ENCODE measurements at regions not wholly inside any gene's neighbourhood (a gene's known extent, or its start where the extent isn't known, plus 50 kb on each side); places are given as distances from the start of the nearest gene placed in this dataset.

GRCh38 chr1:218661411-218661810, 316.3 kb downstream of the TGFB2 start:
- TF ChIP-seq CTCF (conservative IDR thresholded peaks at IDR 0.05; ENCODE audit: control insufficient read depth, insufficient read depth, low read depth, low read length): no peak
- no peak for DNase-seq (ENCODE audit: low read depth)
- no peak overlapping the region for H3K4me3 ChIP-seq (ENCODE audit: control insufficient read depth, low read depth, low read length)

- TF ChIP-seq CTCF (conservative IDR thresholded peaks at IDR 0.05; ENCODE audit: control insufficient read depth, insufficient read depth, low read depth, low read length): no peak
- no peak overlapping the region for H3K4me3 ChIP-seq (ENCODE audit: control insufficient read depth, low read depth, low read length)
- peak; percentile 75 for DNase-seq (ENCODE audit: low read depth)
Measured at GRCh38 chr1:218664385-218665170, 319.4 kb downstream of the TGFB2 start.

GRCh38 chr1:218665221-218665620, 320.1 kb downstream of the TGFB2 start:
- peak; percentile 83 for DNase-seq (ENCODE audit: low read depth)
- H3K4me3 ChIP-seq (ENCODE audit: control insufficient read depth, low read depth, low read length): no peak overlapping the region
- no peak for TF ChIP-seq CTCF (conservative IDR thresholded peaks at IDR 0.05; ENCODE audit: control insufficient read depth, insufficient read depth, low read depth, low read length)

- no peak for TF ChIP-seq CTCF (conservative IDR thresholded peaks at IDR 0.05; ENCODE audit: control insufficient read depth, insufficient read depth, low read depth, low read length)
- H3K4me3 ChIP-seq (ENCODE audit: control insufficient read depth, low read depth, low read length): no peak overlapping the region
- DNase-seq (ENCODE audit: low read depth): peak; percentile 59
Measured at GRCh38 chr1:218666263-218666662, 321.1 kb downstream of the TGFB2 start.

GRCh38 chr1:218667781-218668516, 322.8 kb downstream of the TGFB2 start:
- DNase-seq (ENCODE audit: low read depth): no peak
- TF ChIP-seq CTCF (conservative IDR thresholded peaks at IDR 0.05; ENCODE audit: control insufficient read depth, insufficient read depth, low read depth, low read length): no peak
- no peak overlapping the region for H3K4me3 ChIP-seq (ENCODE audit: control insufficient read depth, low read depth, low read length)

- no peak overlapping the region for H3K4me3 ChIP-seq (ENCODE audit: control insufficient read depth, low read depth, low read length)
- TF ChIP-seq CTCF (conservative IDR thresholded peaks at IDR 0.05; ENCODE audit: control insufficient read depth, insufficient read depth, low read depth, low read length): no peak
- DNase-seq (ENCODE audit: low read depth): peak; percentile 60
Measured at GRCh38 chr1:218669431-218669830, 324.3 kb downstream of the TGFB2 start.

Data from fibroblast of mammary gland (primary cell).